Cardiac fibroblast (primary cell): ENCODE measurements at regions not wholly inside any gene's neighbourhood (a gene's known extent, or its start where the extent isn't known, plus 50 kb on each side); places are given as distances from the start of the nearest gene placed in this dataset.

Experiments used
- DNase-seq, 2 donors: peaks; one replicate each; pipeline versions ENCODE4 v3.0.0 to v3.0.0-alpha.2; 2010; ENCODE audit warnings: low read depth in 2 of 2
- H3K4me3 ChIP-seq, 2 donors: replicated peaks in 1 of 2; 1 replicate in 1 of 2; 2 replicates in 1 of 2; pipeline ENCODE4 v1.5.1; 2011; ENCODE audit warnings: low read depth in 2 of 2, low read length in 2 of 2, mild to moderate bottlenecking in 2 of 2, moderate library complexity in 1 of 2
- CTCF ChIP-seq: IDR thresholded peaks from one replicate; pipeline ENCODE4 v1.5.1; 2011; ENCODE audit warnings: low read depth, mild to moderate bottlenecking, low read length, inconsistent platforms

DNA sequence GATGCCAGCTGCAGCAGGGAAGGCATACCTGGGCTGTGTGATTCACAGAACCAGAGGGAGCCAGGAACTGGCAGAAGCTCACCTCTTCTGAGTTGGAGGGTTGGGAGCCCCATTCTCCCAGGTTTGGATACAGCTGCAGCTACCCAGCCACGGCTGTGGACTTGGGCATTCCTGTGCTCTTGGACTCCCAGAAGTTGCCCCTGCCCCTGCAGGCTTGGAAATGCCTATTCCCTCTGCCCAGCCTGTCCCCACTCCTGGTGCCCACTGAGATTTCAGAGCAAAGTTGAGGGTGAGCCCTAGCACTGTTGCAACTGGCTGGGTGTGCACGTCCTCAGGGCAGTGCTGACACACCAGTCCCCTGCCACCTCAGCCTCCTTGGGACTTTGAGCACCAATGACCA is 489.7 kb downstream of the SLCO4C1 start:
- TF ChIP-seq CTCF = no peak
- no peak for DNase-seq
- no peak overlapping the region for H3K4me3 ChIP-seq

DNA sequence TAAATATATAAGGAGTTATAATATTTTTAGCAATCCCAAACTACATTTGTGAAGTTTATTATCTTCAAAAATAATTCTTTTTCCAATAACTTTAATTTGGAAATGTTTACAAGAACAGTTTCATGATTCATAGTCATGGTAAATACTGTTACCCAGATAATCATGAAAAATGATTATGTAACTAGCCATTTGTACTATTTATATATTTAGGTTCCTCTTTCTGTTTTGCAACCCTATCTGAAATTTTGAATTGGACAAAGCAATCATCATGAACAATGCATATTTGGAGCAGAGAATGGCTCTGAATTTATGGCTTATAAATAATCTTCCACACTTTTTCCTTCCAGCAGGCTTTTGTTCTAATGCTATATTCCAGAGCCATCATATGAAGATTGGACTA is 499.7 kb downstream of the SLCO4C1 start:
- TF ChIP-seq CTCF = no peak
- DNase-seq = no peak
- H3K4me3 ChIP-seq = no peak overlapping the region

DNA sequence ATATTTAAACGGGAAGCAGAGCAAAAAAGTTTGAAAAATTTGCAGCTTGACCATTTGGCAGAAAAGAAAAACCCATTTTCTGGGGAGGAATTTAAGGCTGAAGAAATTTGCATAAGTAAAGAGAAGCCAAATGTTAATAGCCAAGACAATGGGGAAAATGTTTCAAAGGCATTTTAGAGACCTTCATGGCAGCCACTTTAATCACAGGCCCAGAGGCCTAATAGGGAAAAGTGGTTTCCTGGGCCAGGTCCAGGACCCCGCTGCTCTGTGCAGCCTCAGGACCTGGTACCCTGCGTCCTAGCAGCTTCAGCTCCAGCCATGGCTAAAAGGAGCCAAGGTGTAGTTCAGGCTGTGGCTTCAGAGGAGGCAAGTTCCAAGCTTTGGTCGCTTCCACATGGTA is 507.3 kb downstream of the SLCO4C1 start:
- no peak for TF ChIP-seq CTCF
- H3K4me3 ChIP-seq = no peak overlapping the region
- no peak for DNase-seq

DNA sequence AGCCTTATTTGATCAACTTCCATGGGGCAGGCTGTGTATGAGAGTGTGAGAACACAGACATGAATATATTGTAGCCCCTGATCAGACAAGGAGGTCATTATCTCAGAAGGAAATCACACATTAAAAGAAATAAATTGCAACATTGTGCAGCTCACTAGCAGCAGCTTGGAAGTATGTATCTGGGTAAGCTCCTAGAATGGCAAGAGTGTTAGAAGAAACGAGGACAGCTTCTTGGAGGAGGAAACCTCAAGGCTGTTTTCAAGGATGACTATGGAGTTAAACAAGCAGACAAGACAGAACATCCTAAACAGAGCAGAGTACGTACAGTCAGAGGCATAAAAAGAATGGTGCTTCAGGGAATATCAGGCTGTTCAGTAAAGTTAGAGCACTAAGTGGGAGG is 511.0 kb downstream of the SLCO4C1 start:
- TF ChIP-seq CTCF = no peak
- H3K4me3 ChIP-seq = no peak overlapping the region
- DNase-seq = no peak

DNA sequence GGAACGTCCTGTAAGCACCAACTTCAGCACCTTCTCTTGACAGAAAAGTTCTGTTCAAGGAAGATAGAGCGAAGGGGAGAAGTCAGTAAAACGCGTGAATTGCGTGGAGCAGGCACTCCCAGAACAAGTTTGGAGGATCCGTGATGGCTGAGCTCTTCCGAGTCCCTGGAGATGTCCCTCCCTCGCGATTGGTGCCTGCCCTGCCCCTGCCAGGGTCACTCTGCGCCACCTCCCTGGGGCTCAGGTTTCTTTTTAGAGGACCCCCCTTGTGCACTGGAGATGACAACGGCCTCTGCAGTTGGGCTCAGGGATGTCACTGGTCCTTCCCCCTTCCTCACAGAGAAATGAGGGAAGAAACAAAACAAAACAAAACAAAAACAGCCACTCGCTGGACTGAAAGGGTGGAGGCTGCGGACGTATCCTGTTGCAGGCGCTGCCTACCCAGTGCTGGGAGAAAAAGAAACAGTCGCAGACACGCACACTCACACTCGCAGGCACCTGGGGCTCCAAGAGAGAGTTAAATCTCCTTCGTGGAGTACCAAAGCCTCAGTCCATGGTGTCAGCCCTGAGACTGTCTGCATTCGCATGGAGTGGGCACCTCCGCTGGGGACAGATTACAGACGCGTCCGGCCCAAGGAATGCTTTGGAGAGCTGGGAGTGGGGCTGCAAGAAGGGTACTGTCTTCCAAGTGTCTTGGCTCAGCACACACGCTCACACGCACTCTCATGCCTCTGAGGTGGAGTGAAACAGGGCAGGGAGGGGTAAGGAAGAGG is 512.7 kb downstream of the SLCO4C1 start:
- peak overlapping the region; percentile 6 to 16 for H3K4me3 ChIP-seq
- no peak for TF ChIP-seq CTCF
- no peak for DNase-seq

DNA sequence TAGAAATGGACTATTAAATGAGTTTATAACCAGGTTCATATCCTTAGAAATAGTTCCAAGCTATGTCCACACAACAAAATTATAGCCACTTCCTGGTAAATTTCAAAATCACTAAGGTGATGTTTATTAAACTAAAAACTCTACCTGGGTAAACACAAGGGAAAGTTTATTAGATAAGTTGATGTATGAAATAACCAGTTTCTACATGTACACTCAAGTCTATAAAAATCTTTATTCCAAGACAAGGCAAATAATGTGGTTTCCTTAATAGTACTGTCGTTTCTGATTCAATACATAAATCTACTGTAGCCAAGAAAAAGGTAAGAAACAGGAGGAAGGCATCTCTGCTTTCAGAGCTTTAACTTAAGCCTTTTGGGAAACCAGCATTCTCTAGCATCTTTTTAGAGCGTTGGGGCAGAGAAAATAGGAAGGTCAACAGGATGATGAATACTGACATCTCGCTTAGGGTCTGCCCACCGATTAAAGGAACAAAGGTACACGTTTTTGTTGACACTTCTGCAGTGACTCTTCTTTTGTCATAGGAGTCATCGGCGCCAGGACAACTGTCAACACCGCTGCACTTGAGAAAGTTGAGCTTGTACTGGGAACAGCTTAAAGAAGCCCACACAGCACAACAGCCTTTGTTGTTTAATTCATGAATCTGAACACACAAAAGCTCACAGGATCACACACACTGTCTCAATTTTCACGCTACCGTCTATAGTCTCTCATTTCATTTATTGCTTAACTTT is 513.6 kb downstream of the SLCO4C1 start:
- no peak overlapping the region for H3K4me3 ChIP-seq
- DNase-seq = no peak
- no peak for TF ChIP-seq CTCF
